ENCODE measurements at regions not wholly inside any gene's neighbourhood (a gene's known extent, or its start where the extent isn't known, plus 50 kb on each side); places are given as distances from the start of the nearest gene placed in this dataset.

- H3K4me1 ChIP-seq (ENCODE audit: control insufficient read depth, insufficient read depth, low read length) = no peaks in the 10 kb centered on the region
- no peaks in the 10 kb centered on the region for H3K27me3 ChIP-seq (ENCODE audit: control insufficient read depth, insufficient read depth, low read length)
- H3K9ac ChIP-seq (ENCODE audit: low read depth, low read length) = no peak overlapping the region
- H3K9me3 ChIP-seq (replicated peaks; ENCODE audit: low read length) = no peaks in the 10 kb centered on the region
- no peaks in the 10 kb centered on the region for H3K36me3 ChIP-seq (ENCODE audit: insufficient read depth, low read length)
- H3K4me2 ChIP-seq (ENCODE audit: low read length) = no peak overlapping the region
- H3K4me3 ChIP-seq (ENCODE audit: low read length) = no peak overlapping the region
Measured at GRCh38 chr4:45062935-45063545, 336.7 kb upstream of the GNPDA2 start.

GRCh38 chr4:45043911-45044310, 317.6 kb upstream of the GNPDA2 start:
- Histone ChIP-seq H3K4me2 (ENCODE audit: low read length) (no peak overlapping the region), H3K9me3 (replicated peaks; ENCODE audit: low read length) (no peaks in the 10 kb centered on the region), H3K4me3 (ENCODE audit: low read length) (no peak overlapping the region), H3K27me3 (ENCODE audit: control insufficient read depth, insufficient read depth, low read length) (no peaks in the 10 kb centered on the region), H3K4me1 (ENCODE audit: control insufficient read depth, insufficient read depth, low read length) (no peaks in the 10 kb centered on the region), H3K36me3 (ENCODE audit: insufficient read depth, low read length) (no peaks in the 10 kb centered on the region), H3K9ac (ENCODE audit: low read depth, low read length) (no peak overlapping the region)

- Histone ChIP-seq H3K27me3 (ENCODE audit: control insufficient read depth, insufficient read depth, low read length) (no peaks in the 10 kb centered on the region), H3K36me3 (ENCODE audit: insufficient read depth, low read length) (no peaks in the 10 kb centered on the region), H3K9me3 (replicated peaks; ENCODE audit: low read length) (no peaks in the 10 kb centered on the region), H3K4me1 (ENCODE audit: control insufficient read depth, insufficient read depth, low read length) (no peaks in the 10 kb centered on the region), H3K9ac (ENCODE audit: low read depth, low read length) (no peak overlapping the region), H3K4me2 (ENCODE audit: low read length) (no peak overlapping the region), H3K4me3 (ENCODE audit: low read length) (no peak overlapping the region)
Measured at GRCh38 chr4:45036677-45037076, 310.3 kb upstream of the GNPDA2 start.

GRCh38 chr4:45033676-45034419, 307.5 kb upstream of the GNPDA2 start:
- H3K9ac ChIP-seq (ENCODE audit: low read depth, low read length) = no peak overlapping the region
- H3K4me2 ChIP-seq (ENCODE audit: low read length) = no peak overlapping the region

DNA sequence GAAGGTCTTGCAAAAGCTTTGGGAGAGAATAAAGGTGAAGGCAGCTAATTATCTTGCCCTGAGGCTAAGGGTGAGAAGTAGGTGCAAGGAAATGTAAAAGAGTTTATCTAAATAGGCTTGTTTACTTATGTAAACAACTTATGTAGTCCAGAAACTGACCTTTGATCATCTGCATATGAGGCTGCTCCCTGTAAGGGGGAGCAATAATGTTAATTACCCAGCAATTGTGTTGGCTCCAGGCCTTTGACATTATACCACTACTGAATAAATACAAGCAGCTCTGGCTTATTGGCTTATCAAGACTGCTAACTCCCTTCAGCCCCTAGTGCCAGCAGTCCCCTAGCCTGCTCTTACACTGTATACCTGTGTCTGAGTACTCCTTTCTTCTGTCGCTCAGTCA, 303.7 kb upstream of the GNPDA2 start:
- H3K27me3 ChIP-seq (ENCODE audit: control insufficient read depth, insufficient read depth, low read length) = no peaks in the 10 kb centered on the region
- H3K9ac ChIP-seq (ENCODE audit: low read depth, low read length) = no peak overlapping the region
- H3K4me3 ChIP-seq (ENCODE audit: low read length) = no peak overlapping the region
- no peak overlapping the region for H3K4me2 ChIP-seq (ENCODE audit: low read length)
- no peaks in the 10 kb centered on the region for H3K9me3 ChIP-seq (replicated peaks; ENCODE audit: low read length)
- H3K36me3 ChIP-seq (ENCODE audit: insufficient read depth, low read length) = no peaks in the 10 kb centered on the region
- no peaks in the 10 kb centered on the region for H3K4me1 ChIP-seq (ENCODE audit: control insufficient read depth, insufficient read depth, low read length)

More at GRCh38 chr4:45033676-45034419, 307.5 kb upstream of the GNPDA2 start:
- Histone ChIP-seq H3K36me3 (ENCODE audit: insufficient read depth, low read length) (no peaks in the 10 kb centered on the region), H3K4me1 (ENCODE audit: control insufficient read depth, insufficient read depth, low read length) (no peaks in the 10 kb centered on the region), H3K9me3 (replicated peaks; ENCODE audit: low read length) (no peaks in the 10 kb centered on the region), H3K4me3 (ENCODE audit: low read length) (no peak overlapping the region), H3K27me3 (ENCODE audit: control insufficient read depth, insufficient read depth, low read length) (no peaks in the 10 kb centered on the region)

GRCh38 chr4:45007508-45007907, 281.2 kb upstream of the GNPDA2 start:
- no peaks in the 10 kb centered on the region for H3K36me3 ChIP-seq (ENCODE audit: insufficient read depth, low read length)
- H3K4me2 ChIP-seq (ENCODE audit: low read length) = no peak overlapping the region
- H3K4me3 ChIP-seq (ENCODE audit: low read length) = no peak overlapping the region
- no peak overlapping the region for H3K9ac ChIP-seq (ENCODE audit: low read depth, low read length)
- no peaks in the 10 kb centered on the region for H3K9me3 ChIP-seq (replicated peaks; ENCODE audit: low read length)
- no peaks in the 10 kb centered on the region for H3K4me1 ChIP-seq (ENCODE audit: control insufficient read depth, insufficient read depth, low read length)
- no peaks in the 10 kb centered on the region for H3K27me3 ChIP-seq (ENCODE audit: control insufficient read depth, insufficient read depth, low read length)

GRCh38 chr4:45006078-45006477, 279.7 kb upstream of the GNPDA2 start:
- Histone ChIP-seq H3K9me3 (replicated peaks; ENCODE audit: low read length) (no peaks in the 10 kb centered on the region), H3K27me3 (ENCODE audit: control insufficient read depth, insufficient read depth, low read length) (no peaks in the 10 kb centered on the region), H3K4me1 (ENCODE audit: control insufficient read depth, insufficient read depth, low read length) (no peaks in the 10 kb centered on the region), H3K36me3 (ENCODE audit: insufficient read depth, low read length) (no peaks in the 10 kb centered on the region), H3K9ac (ENCODE audit: low read depth, low read length) (no peak overlapping the region), H3K4me3 (ENCODE audit: low read length) (no peak overlapping the region), H3K4me2 (ENCODE audit: low read length) (no peak overlapping the region)

- Histone ChIP-seq H3K4me2 (ENCODE audit: low read length) (no peak overlapping the region), H3K36me3 (ENCODE audit: insufficient read depth, low read length) (no peaks in the 10 kb centered on the region), H3K9me3 (replicated peaks; ENCODE audit: low read length) (no peaks in the 10 kb centered on the region), H3K4me1 (ENCODE audit: control insufficient read depth, insufficient read depth, low read length) (no peaks in the 10 kb centered on the region), H3K4me3 (ENCODE audit: low read length) (no peak overlapping the region), H3K9ac (ENCODE audit: low read depth, low read length) (no peak overlapping the region), H3K27me3 (ENCODE audit: control insufficient read depth, insufficient read depth, low read length) (no peaks in the 10 kb centered on the region)
Measured at GRCh38 chr4:45004847-45005565, 278.6 kb upstream of the GNPDA2 start.

- no peak overlapping the region for H3K4me2 ChIP-seq (ENCODE audit: low read length)
- H3K9ac ChIP-seq (ENCODE audit: low read depth, low read length) = no peak overlapping the region
- H3K4me1 ChIP-seq (ENCODE audit: control insufficient read depth, insufficient read depth, low read length) = no peaks in the 10 kb centered on the region
- H3K9me3 ChIP-seq (replicated peaks; ENCODE audit: low read length) = no peaks in the 10 kb centered on the region
- no peaks in the 10 kb centered on the region for H3K27me3 ChIP-seq (ENCODE audit: control insufficient read depth, insufficient read depth, low read length)
- H3K4me3 ChIP-seq (ENCODE audit: low read length) = no peak overlapping the region
- no peaks in the 10 kb centered on the region for H3K36me3 ChIP-seq (ENCODE audit: insufficient read depth, low read length)
Measured at GRCh38 chr4:45004326-45004725, 278.0 kb upstream of the GNPDA2 start.

GRCh38 chr4:44996276-44996845, 270.0 kb upstream of the GNPDA2 start:
- Histone ChIP-seq H3K27me3 (ENCODE audit: control insufficient read depth, insufficient read depth, low read length) (no peaks in the 10 kb centered on the region), H3K4me1 (ENCODE audit: control insufficient read depth, insufficient read depth, low read length) (no peaks in the 10 kb centered on the region), H3K9me3 (replicated peaks; ENCODE audit: low read length) (no peaks in the 10 kb centered on the region), H3K9ac (ENCODE audit: low read depth, low read length) (no peak overlapping the region), H3K4me3 (ENCODE audit: low read length) (no peak overlapping the region), H3K4me2 (ENCODE audit: low read length) (no peak overlapping the region), H3K36me3 (ENCODE audit: insufficient read depth, low read length) (no peaks in the 10 kb centered on the region)

- Histone ChIP-seq H3K9me3 (replicated peaks; ENCODE audit: low read length) (peaks cover 4% of the 10 kb centered on the region), H3K9ac (ENCODE audit: low read depth, low read length) (no peak overlapping the region), H3K4me1 (ENCODE audit: control insufficient read depth, insufficient read depth, low read length) (no peaks in the 10 kb centered on the region), H3K4me2 (ENCODE audit: low read length) (no peak overlapping the region), H3K4me3 (ENCODE audit: low read length) (no peak overlapping the region), H3K36me3 (ENCODE audit: insufficient read depth, low read length) (no peaks in the 10 kb centered on the region), H3K27me3 (ENCODE audit: control insufficient read depth, insufficient read depth, low read length) (no peaks in the 10 kb centered on the region)
Measured at GRCh38 chr4:44988011-44988410, 261.7 kb upstream of the GNPDA2 start.

Data from skeletal muscle satellite cell (primary cell).